COLO829 (cell line): ENCODE measurements at regions not wholly inside any gene's neighbourhood (a gene's known extent, or its start where the extent isn't known, plus 50 kb on each side); places are given as distances from the start of the nearest gene placed in this dataset.

Experiments
- DNase-seq: peaks from one replicate; pipeline ENCODE4 v3.0.0; 2012; ENCODE audit warnings: low spot score

- no peak for DNase-seq
Observed at GRCh38 chr11:80673566-80673965, 1232.7 kb upstream of the TENM4 start.

GRCh38 chr11:80669620-80670019 lies 1228.8 kb upstream of the TENM4 start:
- DNase-seq: no peak

- DNase-seq: no peak
Observed at GRCh38 chr11:80668039-80668438, 1227.2 kb upstream of the TENM4 start.

DNA sequence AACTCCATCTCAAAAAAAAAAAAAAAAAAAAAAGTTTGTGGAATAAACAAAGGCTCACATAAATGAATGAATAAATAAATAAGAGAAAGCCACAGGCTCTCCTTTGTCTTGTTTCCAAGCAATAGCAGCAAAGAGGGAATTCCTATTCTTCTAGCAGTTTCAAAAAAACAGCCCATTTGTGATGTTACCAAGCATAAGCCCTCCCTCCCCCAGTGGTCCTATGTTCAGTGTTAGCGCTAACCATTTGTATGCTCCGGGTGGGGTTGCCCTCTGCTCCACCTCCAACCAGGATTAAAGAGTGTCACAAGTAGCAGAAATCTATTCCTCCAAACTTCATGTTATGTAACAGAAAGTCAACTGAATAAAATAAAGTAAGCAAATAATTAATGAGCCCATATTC lies 1215.0 kb upstream of the TENM4 start:
- DNase-seq: no peak

DNA sequence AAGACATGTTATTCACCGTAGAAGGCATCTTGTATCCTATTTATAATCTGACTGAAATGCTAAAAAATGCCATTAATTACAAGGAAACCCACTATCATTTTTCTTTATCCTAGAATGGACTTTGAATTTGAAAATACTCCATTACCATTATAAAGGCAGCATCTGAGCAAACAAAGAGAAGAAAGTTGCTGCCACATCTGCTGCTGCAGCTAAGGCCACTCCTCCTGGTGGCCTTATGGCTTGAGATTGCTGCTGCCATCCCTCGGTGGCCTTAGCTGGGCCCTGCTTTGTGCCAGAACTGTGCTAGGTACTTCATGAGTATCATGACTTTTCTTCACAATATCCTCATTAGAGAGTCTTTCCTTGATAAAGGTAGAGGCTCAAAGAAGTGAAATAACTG lies 1210.1 kb upstream of the TENM4 start:
- no peak for DNase-seq

DNA sequence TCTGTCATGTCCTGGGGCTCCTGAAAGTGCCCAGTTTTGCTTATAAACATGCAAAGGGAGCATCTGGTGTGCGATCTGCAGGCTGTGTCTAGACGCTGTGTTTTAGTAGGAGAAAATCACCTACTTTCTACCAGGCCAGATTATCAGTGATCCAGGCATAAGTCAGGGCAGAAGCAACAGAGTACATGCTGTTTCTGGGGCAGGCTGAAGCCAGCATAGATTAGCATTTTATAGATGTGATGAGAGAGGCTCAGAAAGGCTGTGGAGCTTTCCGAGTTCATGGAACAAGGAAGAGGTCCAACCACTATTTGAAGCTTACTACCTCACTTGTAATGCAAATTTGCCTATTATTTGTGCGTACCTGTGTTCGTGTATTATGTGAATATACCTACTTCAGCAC lies 1208.4 kb upstream of the TENM4 start:
- no peak for DNase-seq

- DNase-seq: no peak
Observed at GRCh38 chr11:80638296-80638695, 1197.5 kb upstream of the TENM4 start.

GRCh38 chr11:80637571-80637970 lies 1196.7 kb upstream of the TENM4 start:
- no peak for DNase-seq

- no peak for DNase-seq
Observed at GRCh38 chr11:80636999-80637398, 1196.2 kb upstream of the TENM4 start.

DNA sequence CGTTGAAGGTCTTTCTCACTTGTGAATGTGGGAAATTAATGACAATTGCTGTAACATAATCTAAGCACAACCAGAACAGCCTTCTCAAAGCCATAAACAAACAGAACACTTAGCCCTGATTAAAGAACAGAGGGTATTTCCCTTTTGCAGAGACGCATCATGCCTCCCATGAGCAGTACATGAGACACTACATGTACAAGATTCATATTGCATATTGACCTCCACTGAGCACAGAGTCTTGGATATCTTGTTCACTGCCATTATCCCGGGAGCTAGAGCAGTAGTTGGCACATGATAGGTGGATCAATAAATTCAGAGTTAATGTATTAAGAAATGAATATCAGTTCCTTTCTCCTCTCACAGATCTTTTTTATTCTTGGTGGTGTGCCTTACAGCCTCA lies 1194.3 kb upstream of the TENM4 start:
- DNase-seq: no peak

- DNase-seq: no peak
Observed at GRCh38 chr11:80632691-80633090, 1191.9 kb upstream of the TENM4 start.

- no peak for DNase-seq
Observed at GRCh38 chr11:80632156-80632555, 1191.3 kb upstream of the TENM4 start.

GRCh38 chr11:80629466-80629865 lies 1188.6 kb upstream of the TENM4 start:
- no peak for DNase-seq

DNA sequence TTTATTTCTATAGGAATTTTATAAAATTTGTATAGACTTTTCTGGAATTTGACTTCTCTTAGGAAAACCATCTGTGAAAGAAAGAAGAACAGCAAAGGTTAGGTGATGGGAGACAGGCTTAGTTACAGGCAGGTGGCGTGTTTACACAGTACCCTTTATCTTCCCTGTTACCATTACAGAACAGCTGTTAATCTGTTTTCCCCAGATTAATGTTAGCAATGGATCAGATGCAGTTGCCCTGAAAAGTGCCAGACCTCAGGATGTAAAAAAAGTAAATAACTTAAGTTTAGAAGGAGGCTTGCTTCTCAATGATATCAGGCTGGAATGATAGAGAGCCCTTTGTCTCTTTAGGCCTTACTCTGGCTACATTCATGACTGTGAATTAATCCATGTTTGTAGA lies 1186.5 kb upstream of the TENM4 start:
- DNase-seq: no peak

DNA sequence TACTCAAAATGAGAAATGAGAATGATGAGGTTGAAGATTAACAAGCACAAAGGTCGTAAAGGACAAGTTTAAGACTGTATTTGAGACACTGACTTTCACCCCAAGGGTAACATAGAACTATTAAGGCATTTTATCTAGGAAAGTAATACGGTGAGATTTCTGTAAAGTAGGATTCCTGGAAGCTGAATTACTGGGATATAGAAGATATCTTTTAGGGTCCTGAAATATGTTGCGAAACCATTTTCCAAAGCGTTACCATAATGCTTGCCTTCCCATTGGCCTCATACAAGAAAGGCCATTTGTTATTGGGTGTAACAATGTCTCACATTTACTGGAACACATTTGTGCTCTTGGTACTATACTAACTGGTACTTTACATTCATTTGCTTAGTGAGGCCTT lies 1185.9 kb upstream of the TENM4 start:
- no peak for DNase-seq

DNA sequence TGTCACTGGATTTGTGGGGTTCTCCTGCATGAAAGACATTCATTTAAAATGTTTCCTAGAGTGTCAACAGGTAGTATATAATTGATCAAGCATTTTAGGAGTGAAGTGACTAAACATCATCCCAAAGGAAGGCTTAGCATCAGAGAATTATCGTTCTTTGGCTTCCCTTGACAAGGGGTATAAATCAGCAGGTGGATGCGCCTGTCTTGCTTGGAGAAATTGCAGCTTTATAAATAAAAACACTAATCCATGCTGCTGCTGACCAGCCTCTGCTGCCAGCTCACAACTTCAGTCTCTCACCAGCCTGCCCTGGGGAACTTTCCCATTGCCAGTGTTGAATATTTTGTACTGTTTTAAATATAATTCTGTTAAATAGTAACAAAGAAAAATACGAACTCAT lies 1184.7 kb upstream of the TENM4 start:
- no peak for DNase-seq

- DNase-seq: no peak
Observed at GRCh38 chr11:80621871-80622270, 1181.0 kb upstream of the TENM4 start.

- DNase-seq: no peak
Observed at GRCh38 chr11:80620867-80621266, 1180.0 kb upstream of the TENM4 start.

- DNase-seq: no peak
Observed at GRCh38 chr11:80617156-80617555, 1176.3 kb upstream of the TENM4 start.

- no peak for DNase-seq
Observed at GRCh38 chr11:80616070-80616800, 1175.4 kb upstream of the TENM4 start.

DNA sequence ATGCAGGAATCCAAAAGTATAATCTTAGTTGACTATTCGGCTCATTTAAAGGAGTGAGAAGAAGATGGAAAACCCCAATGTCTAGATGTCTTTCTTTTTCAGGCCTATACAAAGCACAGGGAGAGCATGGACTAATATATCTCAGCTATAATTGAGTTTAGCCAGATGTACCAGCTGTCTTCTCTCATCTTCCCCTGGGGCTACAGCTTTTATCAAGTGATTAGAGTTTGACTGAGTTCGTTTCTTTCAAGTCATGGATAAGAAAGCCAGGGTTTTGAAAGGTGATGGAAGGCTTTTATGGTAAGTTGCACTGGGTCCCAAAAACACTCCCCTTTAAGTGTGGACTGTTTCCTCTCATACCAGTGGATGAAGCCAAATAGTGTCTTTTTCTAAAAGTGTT lies 1172.8 kb upstream of the TENM4 start:
- no peak for DNase-seq

- no peak for DNase-seq
Observed at GRCh38 chr11:80610516-80610915, 1169.7 kb upstream of the TENM4 start.

DNA sequence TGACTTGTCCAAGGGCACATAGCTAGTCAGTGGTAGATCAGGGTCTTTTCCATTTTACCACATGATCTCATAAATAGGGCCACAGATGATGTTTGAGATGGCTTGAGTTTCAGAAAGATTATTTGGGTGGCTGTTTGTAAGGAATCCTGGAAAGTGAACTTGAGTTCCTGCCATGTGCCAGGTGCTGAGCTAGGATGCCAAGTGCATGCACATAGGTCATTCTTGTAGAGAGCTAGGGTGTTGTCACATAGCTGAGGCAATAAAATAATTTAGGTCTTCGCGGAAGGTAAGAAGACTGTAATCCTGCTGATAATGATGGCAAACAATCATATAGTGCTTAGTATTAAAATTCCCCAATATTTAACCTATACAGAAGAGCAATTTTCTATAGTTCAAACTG lies 1162.6 kb upstream of the TENM4 start:
- DNase-seq: no peak

DNA sequence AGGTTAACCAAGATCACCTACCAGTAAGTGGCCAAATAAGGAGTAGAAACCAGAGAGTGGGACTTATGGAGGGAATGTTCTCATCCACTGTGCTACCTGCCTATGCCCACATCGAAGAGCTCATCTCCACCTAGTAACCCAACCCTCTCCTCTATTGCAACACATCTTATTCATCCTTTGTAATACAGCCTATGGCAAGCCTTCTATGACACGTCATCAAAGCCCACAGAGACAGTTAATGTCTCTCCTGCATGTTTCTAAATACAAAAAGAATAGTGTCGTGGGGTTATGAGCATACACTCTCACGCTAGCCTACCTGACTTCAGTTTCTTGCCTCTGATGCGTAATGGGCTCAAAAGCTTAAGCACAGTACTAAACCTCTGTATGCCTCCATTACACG lies 1158.1 kb upstream of the TENM4 start:
- DNase-seq: no peak
